Right atrium auricular region (tissue), 2 donors: ENCODE measurements at regions not wholly inside any gene's neighbourhood (a gene's known extent, or its start where the extent isn't known, plus 50 kb on each side); places are given as distances from the start of the nearest gene placed in this dataset.
"Not testable (repeated sequence)": the region's sequence is repeated elsewhere in the genome, so short reads cannot be mapped to it uniquely, and the experiment has no call there.

ENCODE experiments used
- DNase-seq: peaks from one replicate; pipeline ENCODE4 v3.0.0-alpha.2; 2019; ENCODE audit warnings: low spot score
- H3K27ac ChIP-seq, 2 donors: fragments of 200-600 bp; sonication (generic); 1 replicate in 1 of 2; 2 replicates in 1 of 2; pipeline ENCODE4 v1.5.1; 2016 to 2019
- H3K27me3 ChIP-seq, 2 donors: fragments of 200-600 bp; sonication (generic); one replicate each; pipeline versions ENCODE4 v1.5.1 to v1.6.0; 2017 to 2019
- H3K36me3 ChIP-seq: fragments of 200-600 bp; sonication (generic); one replicate; pipeline ENCODE4 v1.5.1; 2016
- H3K4me1 ChIP-seq, 2 donors: fragments of 200-600 bp; sonication (generic); one replicate each; pipeline versions ENCODE4 v1.5.1 to v1.6.0; 2017 to 2019
- H3K4me3 ChIP-seq, 2 donors: fragments of 200-600 bp; sonication (generic); 1 replicate in 1 of 2; 2 replicates in 1 of 2; pipeline ENCODE4 v1.5.1; 2017 to 2019; ENCODE audit warnings: mild to moderate bottlenecking in 1 of 2, moderate library complexity in 1 of 2
- H3K9me3 ChIP-seq, 2 donors: fragments of 200-600 bp; sonication (generic); one replicate each; pipeline ENCODE4 v1.5.1; 2019
- CTCF ChIP-seq, 2 donors: fragments of 200-600 bp; sonication (generic); IDR thresholded peaks; one replicate each; pipeline ENCODE4 v1.5.1; 2019; ENCODE audit warnings: antibody characterized with exemption in 2 of 2

DNA sequence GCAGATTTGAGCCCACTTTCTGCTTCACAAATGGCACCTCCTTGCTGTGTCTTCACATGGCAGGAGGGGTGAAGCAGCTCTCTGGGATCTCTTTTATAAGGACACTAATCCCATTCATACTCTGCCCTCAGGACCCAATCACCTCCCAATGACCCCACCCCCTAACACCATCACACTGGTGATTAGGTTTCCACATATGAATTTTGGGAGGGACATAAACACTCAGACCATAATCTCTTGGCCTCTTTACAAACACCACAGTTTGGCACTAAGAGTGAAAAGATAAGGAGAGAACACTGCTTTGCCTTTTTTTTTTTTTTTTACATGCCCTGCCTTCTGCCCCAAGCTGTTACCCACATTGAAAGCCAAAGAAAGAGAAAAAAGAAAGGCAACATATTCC is 166.2 kb upstream of the NFIA start:
- no peaks in the 10 kb centered on the region for H3K27me3 ChIP-seq
- H3K4me1 ChIP-seq, result peaks cover 0 to 14% of the 10 kb centered on the region in 2 donors
- H3K36me3 ChIP-seq, result no peaks in the 10 kb centered on the region
- no peak overlapping the region for H3K4me3 ChIP-seq
- peak overlapping the region in 1 of 2 donors; percentile 30 for H3K27ac ChIP-seq
- H3K9me3 ChIP-seq, result no peaks in the 10 kb centered on the region
- DNase-seq, result no peak
- no peak for TF ChIP-seq CTCF (IDR thresholded peaks at IDR 0.05)

DNA sequence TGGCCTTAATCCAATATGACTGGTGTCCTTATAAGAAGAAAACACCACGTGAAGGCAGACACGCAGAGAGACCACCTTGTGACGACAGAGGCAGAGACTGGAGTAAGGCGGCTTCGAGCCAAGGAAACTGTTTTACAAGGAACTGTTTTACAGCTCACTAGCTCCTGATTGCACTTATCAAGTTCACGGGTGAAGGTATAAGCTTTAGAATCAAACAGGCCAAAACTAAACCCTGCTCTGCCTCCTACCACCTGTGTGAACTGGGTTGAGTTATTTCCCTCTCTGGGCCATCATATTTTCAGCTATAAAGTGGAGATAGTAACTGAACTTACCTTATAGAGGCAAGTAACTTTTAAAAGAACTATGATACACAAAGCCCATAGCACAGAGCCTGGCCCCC is 166.9 kb upstream of the NFIA start:
- H3K27me3 ChIP-seq, result no peaks in the 10 kb centered on the region
- peak overlapping the region in 1 of 2 donors; percentile 30 for H3K27ac ChIP-seq
- no peak for TF ChIP-seq CTCF (IDR thresholded peaks at IDR 0.05)
- peaks cover 0 to 16% of the 10 kb centered on the region in 2 donors for H3K4me1 ChIP-seq
- DNase-seq, result no peak
- no peaks in the 10 kb centered on the region for H3K36me3 ChIP-seq
- no peak overlapping the region for H3K4me3 ChIP-seq
- H3K9me3 ChIP-seq, result no peaks in the 10 kb centered on the region

DNA sequence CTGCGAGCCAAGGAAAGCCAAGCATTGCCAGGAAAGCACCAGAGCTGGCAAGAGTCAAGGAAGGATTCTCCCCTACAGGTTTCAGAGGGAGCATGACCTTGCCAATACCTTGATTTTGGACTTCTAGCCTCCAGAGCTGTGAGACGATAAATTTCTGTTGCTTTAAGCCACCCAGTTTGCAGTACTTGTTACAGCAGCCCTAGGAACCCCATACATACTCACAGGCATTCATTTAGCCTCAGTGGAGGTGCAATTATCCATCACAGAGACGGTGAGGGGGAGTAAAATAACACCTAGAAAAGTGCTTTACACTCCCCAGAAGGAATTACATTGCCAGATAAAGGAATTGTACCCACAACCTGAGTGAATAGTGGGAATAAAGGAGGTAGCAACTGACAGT is 167.4 kb upstream of the NFIA start:
- TF ChIP-seq CTCF (IDR thresholded peaks at IDR 0.05), result no peak
- H3K9me3 ChIP-seq, result no peaks in the 10 kb centered on the region

GRCh38 chr1:60913708-60914107 is 168.7 kb upstream of the NFIA start:
- peaks cover 0 to 16% of the 10 kb centered on the region in 2 donors for H3K4me1 ChIP-seq
- H3K9me3 ChIP-seq, H3K27ac ChIP-seq, H3K36me3 ChIP-seq, DNase-seq, H3K27me3 ChIP-seq, H3K4me3 ChIP-seq: not testable (repeated sequence)

More for the DNA sequence above, 167.4 kb upstream of the NFIA start:
- H3K36me3 ChIP-seq, result no peaks in the 10 kb centered on the region
- H3K27me3 ChIP-seq, result no peaks in the 10 kb centered on the region
- no peak overlapping the region for H3K4me3 ChIP-seq
- no peak for DNase-seq
- H3K4me1 ChIP-seq, result peaks cover 0 to 16% of the 10 kb centered on the region in 2 donors
- peak overlapping the region in 1 of 2 donors; percentile 30 for H3K27ac ChIP-seq

- Histone ChIP-seq H3K27ac (no peak overlapping the region), H3K27me3 (no peaks in the 10 kb centered on the region), H3K4me3 (no peak overlapping the region), H3K36me3 (no peaks in the 10 kb centered on the region), H3K4me1 (peaks cover 0 to 16% of the 10 kb centered on the region in 2 donors), H3K9me3 (no peaks in the 10 kb centered on the region)
- TF ChIP-seq CTCF (IDR thresholded peaks at IDR 0.05), result no peak
- DNase-seq, result no peak
These were observed 169.3 kb upstream of the NFIA start for GRCh38 chr1:60913039-60913438.

GRCh38 chr1:60911966-60912697 is 170.2 kb upstream of the NFIA start:
- no peak for DNase-seq
- H3K27me3 ChIP-seq, result no peaks in the 10 kb centered on the region
- peak overlapping the region; percentile 33 to 66 for H3K27ac ChIP-seq
- no peak overlapping the region for H3K4me3 ChIP-seq
- no peaks in the 10 kb centered on the region for H3K9me3 ChIP-seq
- TF ChIP-seq CTCF (IDR thresholded peaks at IDR 0.05), result no peak
- H3K36me3 ChIP-seq, result no peaks in the 10 kb centered on the region
- peaks cover 0 to 16% of the 10 kb centered on the region in 2 donors for H3K4me1 ChIP-seq
